ENCODE measurements at regions not wholly inside any gene's neighbourhood (a gene's known extent, or its start where the extent isn't known, plus 50 kb on each side); places are given as distances from the start of the nearest gene placed in this dataset.

DNA sequence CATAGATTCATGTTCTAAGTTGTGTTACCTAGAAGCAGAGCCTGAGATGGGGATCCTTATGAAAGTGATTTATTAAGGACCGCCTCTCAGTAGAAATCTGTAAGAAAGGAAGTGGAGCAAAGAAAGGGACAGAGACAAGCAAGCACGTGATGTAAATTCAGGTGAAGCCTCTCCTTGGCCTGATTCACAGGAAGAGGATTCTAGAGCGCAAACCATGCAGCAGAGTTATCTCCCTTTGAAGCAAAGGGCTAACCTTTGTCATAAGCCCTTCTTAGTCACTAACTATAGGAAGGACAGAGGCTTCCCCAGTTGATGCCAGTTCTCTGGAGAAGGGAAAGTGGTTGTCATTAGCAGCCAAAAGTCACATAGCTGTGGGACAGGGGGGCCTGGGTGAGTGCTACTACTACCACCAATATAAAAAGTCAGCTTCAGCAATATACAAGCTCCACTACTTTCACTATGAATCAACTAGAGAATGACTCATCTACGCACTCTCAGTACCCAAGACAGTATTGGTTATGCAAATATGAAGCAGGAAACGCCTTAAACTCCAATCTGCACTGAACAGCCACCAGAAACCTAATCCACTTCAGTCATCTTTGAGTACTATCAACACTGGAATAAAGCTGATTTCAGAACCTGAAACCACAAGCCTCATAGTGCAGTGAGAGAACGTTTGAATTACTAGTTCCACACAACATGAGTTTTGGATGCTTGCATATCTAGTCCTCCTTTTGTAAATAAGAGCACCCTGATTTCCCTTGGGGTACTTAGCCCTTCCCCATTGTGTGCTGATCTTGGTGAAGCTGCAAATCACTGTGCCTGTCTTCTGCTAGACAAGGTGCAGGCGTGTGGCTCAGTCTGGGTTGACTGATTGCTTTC lies 162.7 kb downstream of the ZNF608 start:
- CTCF ChIA-PET = interaction anchor here (1.4 kb wide), 1 partner anchor 80 kb away, joined by 3 read pairs; no protein-coding TSS in a partner anchor
- POLR2A ChIA-PET = interaction anchor here (0.6 kb wide), 1 partner anchor 341 kb away, joined by 3 read pairs; no protein-coding TSS in a partner anchor
- peak overlapping the region; percentile 4 for H3K27ac ChIP-seq (ENCODE audit: extremely low read depth, low read depth, low read length)
- no peak for TF ChIP-seq ZNF529 (tag by site-specific recombination; IDR thresholded peaks at IDR 0.05; ENCODE audit: insufficient replicate concordance)
- peak; percentile 58 for TF ChIP-seq ZNF629 (tag by site-specific recombination; IDR thresholded peaks at IDR 0.05)
- peak; percentile 70; the same call in 1 of the 2 replicates for TF ChIP-seq ZNF24 (tag by site-specific recombination; IDR thresholded peaks at IDR 0.05)
- TF ChIP-seq, protein P1, sequence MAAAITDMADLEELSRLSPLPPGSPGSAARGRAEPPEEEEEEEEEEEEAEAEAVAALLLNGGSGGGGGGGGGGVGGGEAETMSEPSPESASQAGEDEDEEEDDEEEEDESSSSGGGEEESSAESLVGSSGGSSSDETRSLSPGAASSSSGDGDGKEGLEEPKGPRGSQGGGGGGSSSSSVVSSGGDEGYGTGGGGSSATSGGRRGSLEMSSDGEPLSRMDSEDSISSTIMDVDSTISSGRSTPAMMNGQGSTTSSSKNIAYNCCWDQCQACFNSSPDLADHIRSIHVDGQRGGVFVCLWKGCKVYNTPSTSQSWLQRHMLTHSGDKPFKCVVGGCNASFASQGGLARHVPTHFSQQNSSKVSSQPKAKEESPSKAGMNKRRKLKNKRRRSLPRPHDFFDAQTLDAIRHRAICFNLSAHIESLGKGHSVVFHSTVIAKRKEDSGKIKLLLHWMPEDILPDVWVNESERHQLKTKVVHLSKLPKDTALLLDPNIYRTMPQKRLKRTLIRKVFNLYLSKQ (tag by site-specific recombination; IDR thresholded peaks at IDR 0.05; ENCODE audit: borderline replicate concordance) = no peak
- peak; percentile 80 for TF ChIP-seq SP7 (tag by site-specific recombination; IDR thresholded peaks at IDR 0.05)
- TF ChIP-seq BCL11B (tag by site-specific recombination; IDR thresholded peaks at IDR 0.05; ENCODE audit: low read depth) = no peak
- TF ChIP-seq YY1 (tag by site-specific recombination; IDR thresholded peaks at IDR 0.05) = no peak
- peak; percentile 36; the same call in 1 of the 2 replicates for TF ChIP-seq SP3 (tag by site-specific recombination; IDR thresholded peaks at IDR 0.05)
- TF ChIP-seq TRIM28 (IDR thresholded peaks at IDR 0.05; ENCODE audit: borderline replicate concordance, low read length) = 0 out of 2 replicates have a peak, but pooled peaks have one; percentile 38
- TF ChIP-seq ZNF2 (tag by site-specific recombination; IDR thresholded peaks at IDR 0.05) = 0 out of 2 replicates have a peak, but pooled peaks have one; percentile 36
- TF ChIP-seq, protein P2, sequence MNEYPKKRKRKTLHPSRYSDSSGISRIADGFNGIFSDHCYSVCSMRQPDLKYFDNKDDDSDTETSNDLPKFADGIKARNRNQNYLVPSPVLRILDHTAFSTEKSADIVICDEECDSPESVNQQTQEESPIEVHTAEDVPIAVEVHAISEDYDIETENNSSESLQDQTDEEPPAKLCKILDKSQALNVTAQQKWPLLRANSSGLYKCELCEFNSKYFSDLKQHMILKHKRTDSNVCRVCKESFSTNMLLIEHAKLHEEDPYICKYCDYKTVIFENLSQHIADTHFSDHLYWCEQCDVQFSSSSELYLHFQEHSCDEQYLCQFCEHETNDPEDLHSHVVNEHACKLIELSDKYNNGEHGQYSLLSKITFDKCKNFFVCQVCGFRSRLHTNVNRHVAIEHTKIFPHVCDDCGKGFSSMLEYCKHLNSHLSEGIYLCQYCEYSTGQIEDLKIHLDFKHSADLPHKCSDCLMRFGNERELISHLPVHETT (tag by site-specific recombination; IDR thresholded peaks at IDR 0.05) = peak; percentile 50; the same call in 1 of the 2 replicates
- TF ChIP-seq GFI1B (tag by site-specific recombination; IDR thresholded peaks at IDR 0.05) = peak; percentile 54; the same call in 1 of the 2 replicates
- TF ChIP-seq, protein P3, sequence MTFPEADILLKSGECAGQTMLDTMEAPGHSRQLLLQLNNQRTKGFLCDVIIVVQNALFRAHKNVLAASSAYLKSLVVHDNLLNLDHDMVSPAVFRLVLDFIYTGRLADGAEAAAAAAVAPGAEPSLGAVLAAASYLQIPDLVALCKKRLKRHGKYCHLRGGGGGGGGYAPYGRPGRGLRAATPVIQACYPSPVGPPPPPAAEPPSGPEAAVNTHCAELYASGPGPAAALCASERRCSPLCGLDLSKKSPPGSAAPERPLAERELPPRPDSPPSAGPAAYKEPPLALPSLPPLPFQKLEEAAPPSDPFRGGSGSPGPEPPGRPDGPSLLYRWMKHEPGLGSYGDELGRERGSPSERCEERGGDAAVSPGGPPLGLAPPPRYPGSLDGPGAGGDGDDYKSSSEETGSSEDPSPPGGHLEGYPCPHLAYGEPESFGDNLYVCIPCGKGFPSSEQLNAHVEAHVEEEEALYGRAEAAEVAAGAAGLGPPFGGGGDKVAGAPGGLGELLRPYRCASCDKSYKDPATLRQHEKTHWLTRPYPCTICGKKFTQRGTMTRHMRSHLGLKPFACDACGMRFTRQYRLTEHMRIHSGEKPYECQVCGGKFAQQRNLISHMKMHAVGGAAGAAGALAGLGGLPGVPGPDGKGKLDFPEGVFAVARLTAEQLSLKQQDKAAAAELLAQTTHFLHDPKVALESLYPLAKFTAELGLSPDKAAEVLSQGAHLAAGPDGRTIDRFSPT (tag by site-specific recombination; IDR thresholded peaks at IDR 0.05) = peak; percentile 74
- TF ChIP-seq, protein P4, sequence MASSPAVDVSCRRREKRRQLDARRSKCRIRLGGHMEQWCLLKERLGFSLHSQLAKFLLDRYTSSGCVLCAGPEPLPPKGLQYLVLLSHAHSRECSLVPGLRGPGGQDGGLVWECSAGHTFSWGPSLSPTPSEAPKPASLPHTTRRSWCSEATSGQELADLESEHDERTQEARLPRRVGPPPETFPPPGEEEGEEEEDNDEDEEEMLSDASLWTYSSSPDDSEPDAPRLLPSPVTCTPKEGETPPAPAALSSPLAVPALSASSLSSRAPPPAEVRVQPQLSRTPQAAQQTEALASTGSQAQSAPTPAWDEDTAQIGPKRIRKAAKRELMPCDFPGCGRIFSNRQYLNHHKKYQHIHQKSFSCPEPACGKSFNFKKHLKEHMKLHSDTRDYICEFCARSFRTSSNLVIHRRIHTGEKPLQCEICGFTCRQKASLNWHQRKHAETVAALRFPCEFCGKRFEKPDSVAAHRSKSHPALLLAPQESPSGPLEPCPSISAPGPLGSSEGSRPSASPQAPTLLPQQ (tag by site-specific recombination; IDR thresholded peaks at IDR 0.05) = no peak
- 0 out of 2 replicates have a peak, but pooled peaks have one; percentile 39 for TF ChIP-seq KLF8 (tag by site-specific recombination; IDR thresholded peaks at IDR 0.05)
- TF ChIP-seq, protein P5, sequence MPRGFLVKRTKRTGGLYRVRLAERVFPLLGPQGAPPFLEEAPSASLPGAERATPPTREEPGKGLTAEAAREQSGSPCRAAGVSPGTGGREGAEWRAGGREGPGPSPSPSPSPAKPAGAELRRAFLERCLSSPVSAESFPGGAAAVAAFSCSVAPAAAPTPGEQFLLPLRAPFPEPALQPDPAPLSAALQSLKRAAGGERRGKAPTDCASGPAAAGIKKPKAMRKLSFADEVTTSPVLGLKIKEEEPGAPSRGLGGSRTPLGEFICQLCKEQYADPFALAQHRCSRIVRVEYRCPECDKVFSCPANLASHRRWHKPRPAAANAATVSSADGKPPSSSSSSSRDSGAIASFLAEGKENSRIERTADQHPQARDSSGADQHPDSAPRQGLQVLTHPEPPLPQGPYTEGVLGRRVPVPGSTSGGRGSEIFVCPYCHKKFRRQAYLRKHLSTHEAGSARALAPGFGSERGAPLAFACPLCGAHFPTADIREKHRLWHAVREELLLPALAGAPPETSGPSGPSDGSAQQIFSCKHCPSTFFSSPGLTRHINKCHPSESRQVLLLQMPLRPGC (tag by site-specific recombination; IDR thresholded peaks at IDR 0.05) = peak; percentile 56
- TF ChIP-seq ZNF324 (tag by site-specific recombination; IDR thresholded peaks at IDR 0.05) = 0 out of 2 replicates have a peak, but pooled peaks have one; percentile 47
- TF ChIP-seq ZNF660 (tag by site-specific recombination; IDR thresholded peaks at IDR 0.05) = peak; percentile 47; the same call in 1 of the 2 replicates
- TF ChIP-seq ZNF366 (tag by site-specific recombination; conservative IDR thresholded peaks at IDR 0.05) = peak; percentile 77
- TF ChIP-seq, protein P6, sequence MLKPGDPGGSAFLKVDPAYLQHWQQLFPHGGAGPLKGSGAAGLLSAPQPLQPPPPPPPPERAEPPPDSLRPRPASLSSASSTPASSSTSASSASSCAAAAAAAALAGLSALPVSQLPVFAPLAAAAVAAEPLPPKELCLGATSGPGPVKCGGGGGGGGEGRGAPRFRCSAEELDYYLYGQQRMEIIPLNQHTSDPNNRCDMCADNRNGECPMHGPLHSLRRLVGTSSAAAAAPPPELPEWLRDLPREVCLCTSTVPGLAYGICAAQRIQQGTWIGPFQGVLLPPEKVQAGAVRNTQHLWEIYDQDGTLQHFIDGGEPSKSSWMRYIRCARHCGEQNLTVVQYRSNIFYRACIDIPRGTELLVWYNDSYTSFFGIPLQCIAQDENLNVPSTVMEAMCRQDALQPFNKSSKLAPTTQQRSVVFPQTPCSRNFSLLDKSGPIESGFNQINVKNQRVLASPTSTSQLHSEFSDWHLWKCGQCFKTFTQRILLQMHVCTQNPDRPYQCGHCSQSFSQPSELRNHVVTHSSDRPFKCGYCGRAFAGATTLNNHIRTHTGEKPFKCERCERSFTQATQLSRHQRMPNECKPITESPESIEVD (tag by site-specific recombination; IDR thresholded peaks at IDR 0.05) = peak; percentile 68
- TF ChIP-seq ZNF274 (IDR thresholded peaks at IDR 0.05; ENCODE audit: low read length) = no peak
- TF ChIP-seq ZNF274 (tag by site-specific recombination; IDR thresholded peaks at IDR 0.05; ENCODE audit: borderline replicate concordance) = no peak

More for the DNA sequence above, 162.7 kb downstream of the ZNF608 start:
- Histone ChIP-seq H3K4me1 (ENCODE audit: control insufficient read depth, insufficient read depth, low read length) (peaks cover 9% of the 10 kb centered on the region), H3K9me3 (ENCODE audit: control insufficient read depth, insufficient read depth, low read depth, low read length) (no peaks in the 10 kb centered on the region), H3K36me3 (ENCODE audit: control insufficient read depth in 2 of 2, insufficient read depth in 1 of 2, low read length in 2 of 2) (no peaks in the 10 kb centered on the region), H3K4me3 (ENCODE audit: low read depth, low read length) (no peak overlapping the region)

All from HEK293 (cell line).